ENCODE measurements at regions not wholly inside any gene's neighbourhood (a gene's known extent, or its start where the extent isn't known, plus 50 kb on each side); places are given as distances from the start of the nearest gene placed in this dataset.
"Not testable (repeated sequence)": the region's sequence is repeated elsewhere in the genome, so short reads cannot be mapped to it uniquely, and the experiment has no call there.

- no peak for DNase-seq (ENCODE audit: low spot score)
These were observed 264.0 kb upstream of the ANO5 start for GRCh38 chr11:21928847-21929246.

- DNase-seq (ENCODE audit: low spot score) = no peak
These were observed 262.5 kb upstream of the ANO5 start for GRCh38 chr11:21930408-21930807.

- no peak for DNase-seq (ENCODE audit: low spot score)
These were observed 261.3 kb upstream of the ANO5 start for GRCh38 chr11:21931436-21932101.

GRCh38 chr11:21933095-21933494 is 259.8 kb upstream of the ANO5 start:
- no peak for DNase-seq (ENCODE audit: low spot score)

- no peak for DNase-seq (ENCODE audit: low spot score)
These were observed 248.3 kb upstream of the ANO5 start for GRCh38 chr11:21944577-21944976.

- DNase-seq (ENCODE audit: low spot score) = no peak
These were observed 244.0 kb upstream of the ANO5 start for GRCh38 chr11:21948876-21949275.

GRCh38 chr11:21949763-21950413 is 243.0 kb upstream of the ANO5 start:
- no peak for DNase-seq (ENCODE audit: low spot score)

GRCh38 chr11:21963013-21963412 is 229.9 kb upstream of the ANO5 start:
- DNase-seq (ENCODE audit: low spot score) = no peak

GRCh38 chr11:21965221-21965620 is 227.7 kb upstream of the ANO5 start:
- no peak for DNase-seq (ENCODE audit: low spot score)

- DNase-seq (ENCODE audit: low spot score) = no peak
These were observed 224.2 kb upstream of the ANO5 start for GRCh38 chr11:21968702-21969101.

GRCh38 chr11:21969841-21970240 is 223.0 kb upstream of the ANO5 start:
- DNase-seq (ENCODE audit: low spot score) = no peak

GRCh38 chr11:21975242-21975641 is 217.6 kb upstream of the ANO5 start:
- DNase-seq (ENCODE audit: low spot score) = no peak

GRCh38 chr11:21976210-21976609 is 216.7 kb upstream of the ANO5 start:
- no peak for DNase-seq (ENCODE audit: low spot score)

- no peak for DNase-seq (ENCODE audit: low spot score)
These were observed 209.5 kb upstream of the ANO5 start for GRCh38 chr11:21983431-21983830.

- no peak for DNase-seq (ENCODE audit: low spot score)
These were observed 206.5 kb upstream of the ANO5 start for GRCh38 chr11:21986361-21986760.

- DNase-seq (ENCODE audit: low spot score) = no peak
These were observed 205.6 kb upstream of the ANO5 start for GRCh38 chr11:21987261-21987660.

- DNase-seq (ENCODE audit: low spot score) = peak; percentile 12
These were observed 204.4 kb upstream of the ANO5 start for GRCh38 chr11:21988477-21988876.

GRCh38 chr11:22001803-22002202 is 191.1 kb upstream of the ANO5 start:
- not testable (repeated sequence) for DNase-seq (ENCODE audit: low spot score)

- no peak for DNase-seq (ENCODE audit: low spot score)
These were observed 186.0 kb upstream of the ANO5 start for GRCh38 chr11:22006901-22007300.

GRCh38 chr11:22031791-22032190 is 161.1 kb upstream of the ANO5 start:
- DNase-seq (ENCODE audit: low spot score) = no peak

- no peak for DNase-seq (ENCODE audit: low spot score)
These were observed 155.4 kb upstream of the ANO5 start for GRCh38 chr11:22037505-22037904.

- no peak for DNase-seq (ENCODE audit: low spot score)
These were observed 151.8 kb upstream of the ANO5 start for GRCh38 chr11:22041039-22041438.

GRCh38 chr11:22042081-22042480 is 150.8 kb upstream of the ANO5 start:
- no peak for DNase-seq (ENCODE audit: low spot score)

- DNase-seq (ENCODE audit: low spot score) = no peak
These were observed 148.8 kb upstream of the ANO5 start for GRCh38 chr11:22044126-22044525.
